Suprapubic skin (tissue), 4 donors: ENCODE measurements at regions not wholly inside any gene's neighbourhood (a gene's known extent, or its start where the extent isn't known, plus 50 kb on each side); places are given as distances from the start of the nearest gene placed in this dataset.

ENCODE experiments used
- DNase-seq, 2 donors: peaks; one replicate each; pipeline ENCODE4 v3.0.0-alpha.2; 2019; ENCODE audit warnings: low spot score in 2 of 2
- H3K27ac ChIP-seq: fragments of 200-600 bp; sonication (generic); one replicate; pipeline ENCODE4 v1.5.1; 2019
- H3K27me3 ChIP-seq: fragments of 200-600 bp; sonication (generic); one replicate; pipeline ENCODE4 v1.5.1; 2019
- H3K36me3 ChIP-seq: fragments of 200-600 bp; sonication (generic); one replicate; pipeline ENCODE4 v1.5.1; 2019
- H3K4me1 ChIP-seq: fragments of 200-600 bp; sonication (generic); one replicate; pipeline ENCODE4 v1.5.1; 2019
- H3K4me3 ChIP-seq: fragments of 200-600 bp; sonication (generic); one replicate; pipeline ENCODE4 v1.5.1; 2019; ENCODE audit warnings: mild to moderate bottlenecking
- H3K9me3 ChIP-seq: fragments of 200-600 bp; sonication (generic); one replicate; pipeline ENCODE4 v1.5.1; 2019
- CTCF ChIP-seq, 2 donors: fragments of 200-600 bp in 1 of 2; fragments of 450-650 bp in 1 of 2; sonication (generic) in 1 of 2; IDR thresholded peaks; one replicate each; pipeline ENCODE4 v1.5.1; 2016 to 2019; ENCODE audit warnings: antibody characterized with exemption in 2 of 2, mild to moderate bottlenecking in 1 of 2, moderate library complexity in 1 of 2
- EP300 ChIP-seq: sonication (generic); formaldehyde crosslinking; IDR thresholded peaks from one replicate; pipeline ENCODE4 v1.6.1; 2017; ENCODE audit warnings: antibody characterized with exemption
- POLR2A ChIP-seq, 2 donors: fragments of 450-650 bp; IDR thresholded peaks; one replicate each; pipeline ENCODE4 v1.6.1; 2017; ENCODE audit warnings: antibody characterized with exemption in 2 of 2, mild to moderate bottlenecking in 2 of 2, moderate library complexity in 2 of 2
- POLR2AphosphoS5 ChIP-seq, 3 donors: sonication (generic); formaldehyde crosslinking; IDR thresholded peaks; one replicate each; pipeline ENCODE4 v1.6.1; 2017; ENCODE audit warnings: antibody characterized with exemption in 3 of 3
- WGBS: methylation state at CpG from one replicate; pipeline ENCODE4 v1.1.5; 2018; 5-methylcytosine and 5-hydroxymethylcytosine counted together

GRCh38 chr17:77571155-77571981 is 387.1 kb upstream of the TNRC6C start:
- H3K4me1 ChIP-seq, result peaks cover 9% of the 10 kb centered on the region
- H3K4me3 ChIP-seq, result peak overlapping the region; percentile 10
- TF ChIP-seq CTCF (IDR thresholded peaks at IDR 0.05) (no peak), POLR2A (IDR thresholded peaks at IDR 0.05) (no peak), POLR2AphosphoS5 (IDR thresholded peaks at IDR 0.05) (no peak), EP300 (no peak)
- H3K27ac ChIP-seq, result no peak overlapping the region
- WGBS, result 11% methylated on average over 35 of the region's 35 CpGs
- no peaks in the 10 kb centered on the region for H3K9me3 ChIP-seq
- H3K27me3 ChIP-seq, result peaks cover 30% of the 10 kb centered on the region
- no peaks in the 10 kb centered on the region for H3K36me3 ChIP-seq
- DNase-seq, result peak in 1 of 2 donors; percentile 74

- Histone ChIP-seq H3K4me1 (peaks cover 9% of the 10 kb centered on the region), H3K27ac (no peak overlapping the region), H3K4me3 (peak overlapping the region; percentile 10), H3K27me3 (peaks cover 30% of the 10 kb centered on the region), H3K9me3 (no peaks in the 10 kb centered on the region), H3K36me3 (no peaks in the 10 kb centered on the region)
- peak in 1 of 2 donors; percentile 73 for DNase-seq
- TF ChIP-seq EP300, result no peak
- TF ChIP-seq POLR2AphosphoS5 (IDR thresholded peaks at IDR 0.05), result no peak
- no peak for TF ChIP-seq POLR2A (IDR thresholded peaks at IDR 0.05)
- TF ChIP-seq CTCF (IDR thresholded peaks at IDR 0.05), result no peak
- WGBS, result 15% methylated on average over 9 of the region's 15 CpGs
Observed at GRCh38 chr17:77572065-77572601, 386.4 kb upstream of the TNRC6C start.

- Histone ChIP-seq H3K4me3 (no peak overlapping the region), H3K36me3 (no peaks in the 10 kb centered on the region), H3K27ac (no peak overlapping the region), H3K27me3 (peaks cover 30% of the 10 kb centered on the region), H3K9me3 (no peaks in the 10 kb centered on the region), H3K4me1 (peaks cover 9% of the 10 kb centered on the region)
- WGBS, result 68% methylated on average over 5 of the region's 5 CpGs
- no peak for TF ChIP-seq POLR2A (IDR thresholded peaks at IDR 0.05)
- no peak for TF ChIP-seq CTCF (IDR thresholded peaks at IDR 0.05)
- no peak for TF ChIP-seq POLR2AphosphoS5 (IDR thresholded peaks at IDR 0.05)
- TF ChIP-seq EP300, result no peak
- peak in 1 of 2 donors; percentile 32 for DNase-seq
Observed at GRCh38 chr17:77572851-77573250, 385.7 kb upstream of the TNRC6C start.

GRCh38 chr17:77577491-77577890 is 381.0 kb upstream of the TNRC6C start:
- Histone ChIP-seq H3K36me3 (no peaks in the 10 kb centered on the region), H3K9me3 (no peaks in the 10 kb centered on the region), H3K27ac (no peak overlapping the region), H3K4me3 (no peak overlapping the region), H3K4me1 (no peaks in the 10 kb centered on the region), H3K27me3 (peaks cover 5% of the 10 kb centered on the region)
- WGBS, result 84% methylated on average over 7 of the region's 7 CpGs
- DNase-seq, result peak in 1 of 2 donors; percentile 67
- TF ChIP-seq POLR2A (IDR thresholded peaks at IDR 0.05) (no peak), POLR2AphosphoS5 (IDR thresholded peaks at IDR 0.05) (no peak), CTCF (IDR thresholded peaks at IDR 0.05) (no peak), EP300 (no peak)

- Histone ChIP-seq H3K4me1 (no peaks in the 10 kb centered on the region), H3K9me3 (no peaks in the 10 kb centered on the region), H3K27ac (no peak overlapping the region), H3K4me3 (no peak overlapping the region), H3K27me3 (no peaks in the 10 kb centered on the region), H3K36me3 (no peaks in the 10 kb centered on the region)
- no peak for TF ChIP-seq POLR2AphosphoS5 (IDR thresholded peaks at IDR 0.05)
- no peak for TF ChIP-seq POLR2A (IDR thresholded peaks at IDR 0.05)
- no peak for TF ChIP-seq CTCF (IDR thresholded peaks at IDR 0.05)
- no peak for TF ChIP-seq EP300
- DNase-seq, result peak in 1 of 2 donors; percentile 37
- 94% methylated on average over 9 of the region's 9 CpGs for WGBS
Observed at GRCh38 chr17:77579131-77579530, 379.4 kb upstream of the TNRC6C start.
